NCI-H345 (cell line): ENCODE measurements at regions not wholly inside any gene's neighbourhood (a gene's known extent, or its start where the extent isn't known, plus 50 kb on each side); places are given as distances from the start of the nearest gene placed in this dataset.
"Not testable (repeated sequence)": the region's sequence is repeated elsewhere in the genome, so short reads cannot be mapped to it uniquely, and the experiment has no call there.

Experiments used
- DNase-seq: peaks from one replicate; lab custom pipeline; 2025; lab: John Stamatoyannopoulos, UW

DNA sequence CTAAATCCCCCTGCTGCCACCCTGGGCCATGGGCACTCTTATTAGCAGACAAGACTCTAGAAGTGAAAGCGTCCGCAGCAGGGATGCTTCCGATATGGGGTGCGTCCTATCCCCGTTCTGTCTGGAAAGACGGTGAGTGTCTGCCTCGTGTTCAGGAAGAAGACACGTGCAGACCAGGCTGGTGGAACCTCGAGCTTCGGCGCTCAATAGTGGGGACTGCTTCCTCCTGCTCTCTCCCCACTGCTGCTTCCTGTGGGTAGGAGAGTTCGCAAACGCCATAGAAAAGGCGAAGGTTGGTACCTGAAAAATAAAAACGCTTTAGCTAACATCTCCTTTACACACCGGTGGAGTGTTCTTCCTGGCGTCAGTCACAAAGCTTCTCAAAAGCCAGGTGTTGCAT is 67.7 kb upstream of the LYZL2 start:
- DNase-seq = not testable (repeated sequence)

DNA sequence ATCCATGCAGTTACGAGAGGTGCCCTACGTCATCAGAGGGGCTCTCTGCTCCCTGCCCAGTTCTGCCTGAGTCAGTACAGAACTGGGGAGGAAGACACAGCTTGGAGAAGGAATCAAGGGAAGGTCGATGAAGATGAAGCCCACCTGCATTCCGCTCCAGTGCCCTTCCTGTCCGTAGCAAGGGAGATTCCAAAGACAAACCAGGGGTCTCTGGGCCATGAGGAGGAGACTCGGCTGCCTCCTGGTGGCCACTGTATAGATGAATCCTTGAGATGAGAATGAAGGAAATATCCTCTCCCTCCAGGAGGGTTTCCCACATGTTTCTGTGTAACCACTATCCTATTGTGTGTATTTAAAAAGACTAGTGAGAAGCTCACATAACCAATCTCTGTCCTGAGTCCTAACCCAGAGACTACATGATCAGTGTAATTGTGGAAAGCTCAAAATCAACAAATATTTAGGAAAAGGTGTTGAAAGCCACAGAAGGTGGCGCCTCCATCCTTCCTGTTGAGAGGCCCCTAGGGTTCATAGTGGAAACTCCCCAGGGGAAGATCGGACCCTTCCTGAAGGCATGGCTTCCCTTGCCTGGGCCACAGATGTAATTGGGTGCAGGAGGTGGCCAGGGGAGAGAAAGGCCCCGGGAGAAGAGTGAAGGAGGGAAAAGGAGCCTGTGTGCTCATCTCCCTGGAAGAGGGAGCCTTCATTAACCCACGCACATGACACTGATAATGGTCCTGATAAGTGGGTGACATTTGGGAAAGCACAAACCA is 67.0 kb upstream of the LYZL2 start:
- DNase-seq = not testable (repeated sequence)

- not testable (repeated sequence) for DNase-seq
Observed at GRCh38 chr10:30695481-30696236, 66.1 kb upstream of the LYZL2 start.

DNA sequence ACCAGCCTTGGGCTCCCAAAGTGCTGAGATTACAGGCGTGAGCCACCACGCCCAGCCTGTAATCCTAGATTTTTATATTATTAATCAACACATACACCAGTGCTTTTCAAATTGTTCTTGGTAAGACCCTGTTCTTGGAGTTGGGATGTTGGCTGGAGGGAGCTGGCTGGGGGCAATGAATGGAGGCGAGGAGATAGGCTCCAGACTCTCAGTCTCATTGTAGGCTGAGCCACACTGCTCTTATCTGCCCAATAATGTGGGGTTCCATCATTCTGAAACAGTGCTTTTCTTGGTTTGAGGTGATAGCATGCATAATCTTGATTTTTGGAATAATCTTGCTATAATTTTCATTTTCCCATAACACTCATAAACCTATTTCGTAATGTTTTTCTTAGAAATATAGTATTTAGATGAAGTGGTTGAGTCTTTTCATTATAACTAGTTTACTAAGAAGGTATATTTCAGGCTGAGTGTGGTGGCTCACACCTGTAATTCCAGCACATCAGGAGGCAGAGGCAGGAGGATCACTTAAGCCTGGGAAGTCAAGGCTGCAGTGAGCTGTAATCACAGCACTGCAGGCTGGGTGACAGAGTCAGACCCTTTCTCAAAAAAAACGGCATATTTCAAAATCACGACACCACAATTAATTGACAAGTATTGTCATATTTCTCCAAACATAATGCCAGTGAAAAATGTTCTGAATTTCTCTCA is 65.1 kb upstream of the LYZL2 start:
- no peak for DNase-seq

DNA sequence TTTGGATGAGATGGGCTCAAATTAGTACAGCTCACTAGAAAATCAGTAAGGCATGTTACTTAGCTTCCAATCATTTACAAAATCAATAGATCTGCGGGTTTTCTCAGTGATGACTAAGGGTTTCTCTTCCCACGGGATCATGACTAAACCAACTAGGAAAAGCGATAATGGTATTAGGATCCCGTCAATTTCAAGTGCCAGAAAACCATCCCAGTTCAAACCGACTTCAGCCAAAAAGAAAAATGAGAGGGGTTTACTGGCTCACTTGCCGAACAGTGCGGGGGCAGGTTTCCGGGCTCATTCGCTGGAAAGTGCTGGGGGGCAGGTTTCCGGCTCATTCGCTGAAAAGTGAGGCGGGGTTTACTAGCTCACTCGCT is 62.1 kb upstream of the LYZL2 start:
- no peak for DNase-seq

DNA sequence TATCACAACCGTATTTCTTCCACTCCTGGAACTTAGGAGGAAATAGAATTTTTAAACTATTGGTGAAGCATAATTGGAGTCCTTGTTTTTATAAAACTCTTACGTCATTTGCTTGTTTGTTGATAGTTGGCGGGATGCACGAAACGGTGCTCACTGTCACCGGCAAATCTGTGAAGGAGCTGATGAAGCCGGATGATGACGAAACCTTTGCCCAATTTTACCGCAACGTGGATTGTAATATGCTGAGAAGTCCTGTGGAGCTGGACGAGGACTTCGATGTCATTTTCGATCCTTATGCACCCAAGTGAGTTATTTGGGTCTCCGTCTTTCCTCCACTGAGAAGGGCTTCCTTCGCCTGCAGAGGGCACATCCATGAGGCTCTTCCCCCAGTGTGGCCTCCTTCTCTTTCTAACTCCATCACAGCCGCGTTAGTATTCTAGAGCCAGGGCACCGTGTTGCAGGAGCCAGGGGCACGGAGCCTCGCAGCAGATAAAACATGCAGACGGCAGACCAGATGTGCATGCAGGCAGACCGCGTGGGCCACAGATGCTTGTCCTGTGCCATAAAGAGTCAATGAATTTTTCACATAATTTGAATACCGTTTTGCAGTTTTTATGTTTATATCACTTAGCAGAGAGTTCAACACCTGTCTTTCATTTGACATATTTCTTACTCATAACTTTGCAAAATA is 61.5 kb upstream of the LYZL2 start:
- not testable (repeated sequence) for DNase-seq

GRCh38 chr10:30688456-30688855 is 58.9 kb upstream of the LYZL2 start:
- no peak for DNase-seq

GRCh38 chr10:30687698-30688213 is 58.2 kb upstream of the LYZL2 start:
- DNase-seq = peak; percentile 58

DNA sequence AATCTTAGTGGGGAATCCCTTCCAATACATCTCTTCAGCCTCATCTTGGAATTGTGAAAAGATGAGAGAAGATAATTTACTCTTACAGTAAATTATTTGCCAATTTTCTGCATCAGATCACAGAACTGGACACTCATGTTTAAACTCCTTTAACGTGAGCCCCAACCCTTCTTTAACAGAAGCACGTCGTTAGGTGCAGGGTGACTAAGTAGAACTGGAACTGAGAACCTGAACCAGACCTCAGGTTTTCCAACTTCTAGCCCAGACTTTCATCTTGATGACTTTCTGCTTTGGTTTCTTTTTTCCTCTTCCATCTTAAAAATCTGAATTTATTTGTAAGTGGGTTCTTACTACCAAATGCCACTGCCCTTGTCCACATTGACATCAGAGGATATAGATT is 57.2 kb upstream of the LYZL2 start:
- DNase-seq = no peak

DNA sequence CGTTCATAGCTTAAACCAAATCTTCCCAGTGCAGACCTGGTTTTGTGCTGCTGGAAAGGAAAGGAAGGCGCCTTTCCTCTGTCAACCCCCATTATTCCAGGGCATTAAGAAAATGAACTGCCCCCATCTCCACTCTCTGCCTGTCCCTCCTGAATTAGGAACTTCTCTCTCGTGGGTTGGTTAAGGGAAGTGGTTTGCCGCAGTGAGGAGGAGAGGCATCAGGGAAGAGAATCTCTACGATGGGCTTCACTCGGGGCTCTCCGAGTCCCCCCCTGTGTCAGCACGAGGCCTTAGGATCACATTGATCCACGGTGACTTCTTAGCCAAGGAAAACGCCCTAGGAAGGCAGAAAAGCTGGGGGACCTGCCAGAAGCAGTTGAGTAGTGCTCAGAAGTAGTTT is 53.9 kb upstream of the LYZL2 start:
- DNase-seq = no peak

- DNase-seq = not testable (repeated sequence)
Observed at GRCh38 chr10:30682377-30683199, 53.0 kb upstream of the LYZL2 start.

DNA sequence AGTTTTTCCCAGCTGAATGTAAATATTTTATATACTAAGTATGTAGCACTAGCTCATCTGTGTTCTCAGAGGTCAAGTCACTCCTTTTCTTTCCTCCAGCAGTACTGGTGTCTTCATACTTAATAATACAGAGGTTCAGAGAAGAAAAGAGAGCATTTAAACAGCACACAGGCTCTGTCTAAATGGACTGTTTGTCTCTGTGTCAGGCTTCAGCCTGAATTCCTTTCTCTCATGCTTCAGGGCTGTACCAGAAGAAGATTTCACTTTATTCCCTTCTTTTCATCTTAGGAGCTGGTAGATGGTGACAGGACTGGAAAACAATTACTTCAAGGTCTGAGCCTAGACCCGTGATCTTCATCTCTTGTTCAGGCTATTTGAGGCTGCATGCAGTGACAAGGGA is 51.4 kb upstream of the LYZL2 start:
- no peak for DNase-seq
